Stimulated activated CD4-positive, alpha-beta T cell treated with anti-CD3 and anti-CD28 coated beads, Interleukin-1b, Interleukin-23, amount 100 ng/mL, for 48 hours (primary cell): ENCODE measurements at regions not wholly inside any gene's neighbourhood (a gene's known extent, or its start where the extent isn't known, plus 50 kb on each side); places are given as distances from the start of the nearest gene placed in this dataset.
"Not testable (repeated sequence)": the region's sequence is repeated elsewhere in the genome, so short reads cannot be mapped to it uniquely, and the experiment has no call there.

ENCODE experiments used
- DNase-seq: peaks from one replicate; pipeline ENCODE4 v3.0.0-alpha.2; 2020

DNA sequence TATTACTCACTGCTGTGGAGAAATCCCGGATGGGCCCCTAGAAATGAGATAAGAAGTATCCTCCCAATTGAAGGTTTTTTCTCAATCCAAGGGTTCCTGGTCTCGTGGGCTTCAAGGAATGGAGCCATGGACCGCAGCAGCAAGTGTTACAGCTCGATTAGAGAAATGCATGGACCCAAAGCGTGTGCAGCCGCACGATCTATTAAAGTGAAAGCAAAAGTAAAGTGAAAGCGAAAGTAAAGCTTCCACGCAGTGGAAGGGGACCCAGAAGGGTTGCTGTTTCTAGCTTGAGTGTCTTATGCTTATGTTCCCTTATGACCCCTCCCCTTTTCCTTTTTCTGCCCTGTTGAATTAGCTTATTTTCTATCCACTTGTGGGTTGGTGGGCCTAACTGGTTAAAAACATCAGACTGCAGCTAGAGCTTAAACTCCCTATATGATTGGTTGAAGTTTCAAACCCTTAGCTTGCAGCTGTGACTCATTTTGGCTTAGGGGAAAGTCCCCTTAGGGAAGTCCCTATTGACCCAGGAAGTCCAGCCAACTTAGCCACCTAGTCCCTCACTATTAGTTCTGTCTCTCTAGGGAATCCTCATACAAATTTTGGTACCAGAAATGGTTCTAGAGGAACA lies 1111.8 kb downstream of the TAF11L14 start:
- peak; percentile 26 for DNase-seq

DNA sequence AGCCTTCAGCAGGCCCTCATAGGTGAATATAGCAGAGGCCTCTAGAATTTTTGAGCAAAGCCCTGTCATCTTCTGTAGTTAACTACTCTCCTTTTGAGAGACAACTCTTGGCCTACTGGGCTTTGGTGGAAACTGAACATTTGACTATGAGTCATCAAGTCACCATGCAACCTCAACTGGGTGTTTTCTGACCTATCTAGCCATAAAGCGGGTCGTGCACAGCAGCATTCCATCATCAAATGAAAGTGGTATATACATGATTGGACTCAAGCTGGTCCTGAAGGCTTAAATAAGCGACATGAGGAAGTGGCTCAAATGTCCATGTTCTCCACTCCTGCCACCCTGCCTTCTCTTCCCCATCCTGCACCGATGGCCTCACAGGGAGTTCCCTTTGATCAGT lies 1115.5 kb downstream of the TAF11L14 start:
- peak; percentile 13 for DNase-seq

DNA sequence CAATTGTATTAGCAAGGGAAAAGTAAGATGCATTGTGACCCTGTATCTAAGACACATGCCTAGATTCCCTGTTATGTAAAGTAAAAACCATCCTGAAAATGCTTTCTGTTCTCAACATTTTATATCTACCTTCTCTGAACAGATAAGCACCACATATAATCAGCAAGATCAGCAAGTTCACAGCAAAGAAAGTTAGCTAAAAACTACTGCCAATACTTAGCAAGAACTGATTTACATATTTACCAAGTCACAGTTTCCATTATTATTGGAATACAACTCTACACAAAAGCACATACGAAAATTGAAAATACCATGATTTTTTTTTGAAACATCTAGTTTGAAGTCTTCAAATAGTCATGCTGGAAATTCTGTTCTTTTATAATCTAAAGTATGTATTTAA lies 1118.1 kb downstream of the TAF11L14 start:
- no peak for DNase-seq

DNA sequence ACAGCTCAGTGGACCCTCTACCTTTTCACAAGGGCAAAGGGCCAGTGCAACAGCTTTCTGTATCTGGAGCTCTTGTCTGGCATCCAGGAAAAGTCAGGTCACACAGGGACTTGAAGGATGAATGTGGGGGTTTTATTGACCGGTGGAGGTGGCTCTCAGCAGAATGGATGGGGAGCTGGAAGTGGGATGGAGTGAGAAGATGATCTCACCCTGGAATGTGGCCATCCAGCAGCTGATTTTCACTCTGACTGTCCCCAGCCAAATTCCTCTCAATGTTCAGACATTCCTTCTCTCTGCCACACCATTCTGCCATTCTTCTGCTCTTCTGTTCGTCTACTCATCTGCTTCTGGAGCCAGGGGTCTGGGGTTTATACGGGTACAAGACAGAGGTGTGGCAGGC lies 1119.9 kb downstream of the TAF11L14 start:
- DNase-seq: no peak

DNA sequence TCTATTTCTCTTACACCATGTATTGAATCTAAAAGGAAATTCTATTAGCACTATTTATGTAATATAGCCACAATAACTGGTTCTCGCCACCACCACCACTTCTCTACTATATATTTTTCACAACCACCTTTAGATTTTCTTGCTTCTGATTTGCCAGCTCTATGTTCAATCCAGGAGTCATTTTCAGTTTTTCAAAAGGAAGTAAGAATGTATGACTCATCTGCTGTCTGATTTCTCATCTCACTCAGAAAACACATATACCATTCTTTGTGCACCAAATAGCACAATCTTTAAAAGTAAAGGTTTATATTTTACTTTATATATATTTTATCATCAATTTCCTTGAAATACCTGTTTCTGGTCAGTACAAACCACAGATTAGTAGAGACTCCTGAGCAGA lies 1127.5 kb downstream of the TAF11L14 start:
- DNase-seq: no peak

DNA sequence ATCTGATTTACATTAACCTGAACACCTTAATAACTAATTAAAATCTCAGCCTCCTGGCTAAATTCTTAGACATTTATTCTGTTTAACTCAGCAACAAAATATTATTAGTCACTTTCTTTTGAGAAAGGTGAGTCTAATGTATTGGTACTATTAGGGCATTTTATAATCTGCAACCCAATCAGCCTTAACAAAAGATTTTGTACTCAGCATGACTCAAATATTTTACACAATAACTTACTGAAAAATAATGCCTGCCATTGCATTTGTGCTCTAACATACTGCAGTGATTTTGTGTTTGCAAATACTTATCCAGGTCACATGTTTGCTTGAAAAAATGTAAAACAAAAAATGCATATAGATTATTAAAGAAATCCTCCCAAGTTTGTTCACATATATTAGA lies 1129.9 kb downstream of the TAF11L14 start:
- DNase-seq: no peak

DNA sequence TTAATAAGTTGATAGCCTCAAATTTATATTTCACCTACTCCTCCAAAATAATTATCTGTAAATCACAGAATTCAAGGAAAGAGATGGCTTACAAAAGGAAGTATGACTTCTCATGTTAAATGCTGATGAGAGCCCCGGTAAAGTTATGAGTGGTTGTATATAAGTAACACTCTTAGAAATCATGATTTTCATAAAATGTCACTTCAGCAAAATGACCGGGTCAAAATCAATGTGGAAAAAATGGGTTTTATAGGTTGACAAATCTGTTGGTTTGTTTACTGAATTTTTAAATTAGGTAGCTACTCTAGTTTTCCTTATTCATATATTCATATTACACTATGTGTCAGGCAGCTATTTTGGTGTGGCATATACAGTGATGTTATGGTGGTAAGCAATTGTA lies 1131.0 kb downstream of the TAF11L14 start:
- DNase-seq: no peak

DNA sequence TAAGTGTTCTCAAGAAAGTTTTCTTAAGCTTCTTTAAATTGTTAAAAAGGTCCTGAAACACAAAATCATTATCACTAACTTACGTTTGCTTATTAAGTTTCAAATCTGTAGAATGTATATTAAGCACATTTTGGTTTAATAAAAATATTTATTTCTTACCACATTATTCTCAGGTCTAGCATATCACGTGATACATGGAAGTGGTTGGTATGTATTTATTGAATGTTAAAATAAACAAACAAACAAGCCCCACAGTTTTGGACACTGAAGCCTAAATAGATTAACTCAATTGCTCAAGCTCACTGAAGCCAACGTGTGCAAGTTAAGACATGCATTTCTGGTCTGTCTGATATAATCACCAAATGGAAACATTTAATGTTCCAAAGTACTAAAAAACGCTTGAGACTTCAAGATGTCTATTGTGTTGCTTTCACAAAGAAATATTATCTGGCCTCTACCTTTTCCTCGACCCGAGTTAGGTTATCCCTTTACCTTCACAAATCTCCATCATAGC lies 1136.9 kb downstream of the TAF11L14 start:
- no peak for DNase-seq

DNA sequence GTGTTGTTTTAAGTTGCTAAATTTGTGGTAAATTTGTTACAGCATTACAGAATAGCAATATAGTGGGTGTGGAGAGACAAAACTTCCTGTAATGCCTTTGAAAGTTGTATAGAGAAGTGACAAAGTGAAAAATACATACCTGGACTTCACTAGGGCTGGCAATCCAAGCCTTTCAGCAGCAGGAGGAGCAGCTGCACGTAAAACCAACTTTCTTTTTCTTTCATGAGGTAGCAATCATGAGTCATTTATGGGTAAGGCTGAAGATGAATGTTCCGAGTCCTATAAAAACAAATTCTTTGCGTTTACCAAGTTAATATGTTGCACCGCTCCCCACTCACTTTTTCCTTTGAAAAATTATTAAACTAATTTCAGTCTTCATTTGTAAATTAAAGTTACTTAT lies 1138.2 kb downstream of the TAF11L14 start:
- no peak for DNase-seq

DNA sequence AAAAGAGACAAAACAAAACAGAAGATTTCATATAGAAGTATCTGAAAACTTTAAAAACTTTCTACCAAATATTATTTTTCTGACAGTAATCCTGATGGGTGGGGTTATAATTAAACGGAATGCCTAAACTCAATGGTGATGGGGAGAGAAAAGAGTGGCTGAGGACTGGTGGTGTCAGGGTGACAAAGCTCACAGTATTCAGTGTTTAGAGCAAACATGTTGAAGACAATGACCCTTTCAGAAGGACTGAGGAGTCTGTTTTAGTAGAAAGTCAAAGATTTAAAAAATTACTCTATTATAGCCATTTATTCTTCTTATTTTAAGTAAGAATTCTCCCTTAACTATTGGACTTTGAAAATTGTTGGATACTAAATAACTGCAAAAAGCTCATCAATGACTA lies 1144.0 kb downstream of the TAF11L14 start:
- no peak for DNase-seq

DNA sequence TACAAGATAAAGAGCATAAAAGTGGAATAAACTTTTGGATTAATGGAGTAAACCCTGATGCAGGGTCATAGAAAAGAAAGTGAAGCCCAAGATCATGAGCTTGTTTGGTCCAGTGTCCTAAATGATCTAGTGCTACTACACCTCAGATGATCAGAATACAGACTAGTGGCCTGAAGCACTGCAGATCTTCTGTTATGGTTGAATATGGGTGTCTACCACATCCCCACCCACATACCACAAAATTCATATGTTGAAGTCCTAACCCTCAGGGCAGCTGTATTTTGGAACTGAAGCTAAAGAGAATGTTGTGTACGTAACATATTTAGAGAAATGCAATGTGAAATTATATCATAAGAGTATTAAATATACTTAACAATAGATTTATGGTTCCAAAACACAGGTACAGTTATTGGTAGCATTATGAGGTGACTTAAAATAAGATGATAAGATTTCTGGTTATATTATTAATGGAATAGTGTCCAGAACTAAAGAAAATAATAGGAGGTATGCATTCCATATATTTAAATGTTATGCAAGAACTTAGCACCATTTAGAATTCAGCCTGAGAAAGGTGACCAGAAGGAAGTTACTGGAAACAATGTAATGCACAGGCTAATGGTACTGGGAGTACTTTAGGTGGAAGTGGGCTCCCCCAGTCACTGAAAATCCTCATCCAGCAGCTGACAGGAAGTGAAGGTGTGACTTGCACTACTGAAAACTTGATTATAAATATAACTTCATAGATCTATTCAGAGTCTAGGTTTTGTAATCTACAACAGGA lies 1155.1 kb downstream of the TAF11L14 start:
- no peak for DNase-seq

DNA sequence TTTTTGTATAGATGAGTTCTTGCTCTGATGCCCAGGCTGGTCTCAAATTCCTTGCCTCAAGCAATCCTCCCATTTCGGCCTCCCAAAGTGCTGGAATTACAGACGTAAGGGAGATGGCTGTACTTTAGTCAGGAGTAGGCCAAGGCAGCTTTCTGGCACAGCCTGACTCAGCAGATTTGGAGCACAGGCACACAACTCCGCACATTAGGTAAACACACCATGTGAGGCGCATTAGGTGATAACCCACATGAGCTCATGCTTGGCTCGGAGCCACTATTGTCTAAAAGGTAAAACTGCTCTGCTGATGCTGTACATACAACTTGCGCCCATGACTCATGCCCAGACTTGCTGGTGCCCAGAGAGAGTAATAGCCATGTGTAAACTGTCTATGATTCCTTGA lies 1157.9 kb downstream of the TAF11L14 start:
- DNase-seq: no peak

DNA sequence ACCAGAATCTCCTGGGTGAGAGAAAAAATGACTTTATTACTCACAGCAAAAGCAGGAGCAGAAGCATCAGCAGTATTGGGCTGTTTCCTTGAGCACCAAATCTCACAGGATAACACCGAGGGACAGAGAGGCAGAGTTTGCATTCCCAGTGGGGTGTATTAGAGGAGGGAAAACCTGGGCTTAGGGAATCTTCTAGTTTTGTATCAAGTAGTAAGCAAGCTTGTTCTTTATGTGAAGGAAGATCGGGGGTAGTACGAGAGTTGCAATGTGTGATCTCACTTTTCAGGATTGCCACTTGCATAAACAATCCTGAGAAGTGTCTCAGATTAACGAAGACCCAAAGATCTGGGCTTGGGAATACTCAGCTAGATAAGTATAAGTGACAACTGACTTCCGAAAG lies 1163.0 kb downstream of the TAF11L14 start:
- no peak for DNase-seq

DNA sequence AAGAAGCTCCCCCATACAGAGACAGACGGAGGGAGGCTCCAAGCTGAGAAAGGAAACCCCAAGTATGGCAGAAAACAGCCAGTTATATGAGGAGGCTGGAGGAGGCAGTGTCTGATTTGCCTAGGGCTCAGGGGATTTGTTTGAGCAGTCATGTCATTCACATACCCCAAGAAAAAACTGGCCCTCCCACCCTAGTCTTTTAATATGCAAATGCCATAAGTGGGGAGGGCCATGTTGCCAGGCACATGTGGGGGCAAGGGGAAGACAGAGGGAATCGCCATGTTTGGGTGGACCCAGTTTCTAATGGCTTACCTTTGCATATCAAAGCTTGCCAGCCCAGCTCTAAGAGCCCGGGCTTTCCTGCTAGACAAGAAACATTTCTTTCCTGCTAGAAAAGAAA lies 1163.8 kb downstream of the TAF11L14 start:
- no peak for DNase-seq

DNA sequence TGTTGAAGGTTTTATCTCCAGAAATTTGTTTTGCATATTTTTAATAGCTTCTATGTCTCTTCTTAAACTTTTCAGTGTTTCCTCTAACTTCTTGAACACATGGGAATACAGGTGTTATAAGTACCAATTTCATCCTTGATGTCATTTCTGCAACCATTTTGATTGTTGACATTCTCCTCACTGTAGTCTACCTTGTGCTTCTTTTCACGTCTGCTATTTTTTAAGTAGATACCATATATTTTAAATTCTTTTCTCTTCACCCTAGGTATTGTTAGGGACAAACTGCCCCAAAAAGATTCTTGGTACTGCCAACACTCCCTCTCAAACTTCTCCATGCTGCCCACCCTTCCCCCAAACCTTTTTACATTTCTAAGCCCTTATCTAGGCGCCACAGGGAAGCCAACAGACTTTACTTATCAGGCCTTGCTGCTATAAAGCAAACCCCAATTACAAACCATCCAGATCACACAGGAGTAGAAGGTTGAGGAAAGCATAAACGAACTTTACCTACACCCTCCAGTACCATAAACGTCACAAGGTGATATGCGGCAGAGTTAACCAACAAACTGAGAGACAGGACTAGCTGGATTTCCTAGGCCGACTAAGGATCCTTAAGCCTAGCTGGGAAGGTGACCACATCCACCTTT lies 1165.3 kb downstream of the TAF11L14 start:
- no peak for DNase-seq

DNA sequence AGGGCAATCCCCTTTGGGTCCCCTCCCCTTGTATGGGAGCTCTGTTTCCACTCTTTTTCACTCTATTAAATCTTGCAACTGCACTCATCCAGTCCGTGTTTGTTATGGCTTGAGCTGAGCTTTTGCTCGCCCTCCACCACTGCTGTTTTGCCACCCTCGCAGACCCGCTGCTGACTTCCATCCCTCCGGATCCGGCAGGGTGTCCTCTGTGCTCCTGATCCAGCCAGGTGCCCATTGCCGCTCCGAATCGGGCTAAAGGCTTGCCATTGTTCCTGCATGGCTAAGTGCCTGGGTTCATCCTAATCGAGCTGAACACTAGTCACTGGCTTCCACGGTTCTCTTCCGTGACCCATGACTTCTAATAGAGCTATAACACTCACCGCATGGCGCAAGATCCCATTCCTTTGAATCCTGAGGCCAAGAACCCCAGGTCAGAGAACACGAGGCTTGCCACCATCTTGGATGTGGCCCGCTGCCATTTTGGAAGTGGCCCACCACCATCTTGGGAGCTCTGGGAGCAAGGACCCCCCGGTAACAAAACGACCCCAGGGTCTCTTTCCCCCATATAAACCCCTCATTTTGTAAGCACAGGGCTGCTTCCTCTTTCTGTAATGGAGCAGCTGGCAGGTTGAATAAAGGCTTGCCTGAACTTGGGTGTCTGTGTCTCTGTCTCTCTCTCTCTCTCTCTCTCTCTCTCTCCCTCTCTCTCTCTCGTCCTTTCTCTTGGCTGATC lies 1166.2 kb downstream of the TAF11L14 start:
- DNase-seq: no peak

DNA sequence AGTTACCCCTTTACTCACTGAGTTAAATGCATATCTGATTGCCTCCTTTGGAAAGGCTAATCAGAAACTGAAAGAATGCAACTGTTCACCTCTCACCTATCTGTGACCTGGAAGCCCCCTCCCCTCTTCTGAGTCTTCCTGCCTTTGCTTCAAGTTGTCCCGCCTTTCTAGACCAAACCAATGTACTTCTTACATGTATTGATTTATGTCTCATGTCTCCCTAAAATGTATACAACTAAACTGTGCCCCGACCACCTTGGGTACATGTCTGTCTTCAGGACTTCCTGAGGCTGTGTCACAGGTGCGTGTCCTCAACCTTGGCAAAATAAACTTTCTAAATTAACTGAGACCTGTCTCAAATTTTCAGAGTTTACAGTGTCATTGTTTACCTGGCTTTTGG lies 1167.2 kb downstream of the TAF11L14 start:
- DNase-seq: not testable (repeated sequence)

DNA sequence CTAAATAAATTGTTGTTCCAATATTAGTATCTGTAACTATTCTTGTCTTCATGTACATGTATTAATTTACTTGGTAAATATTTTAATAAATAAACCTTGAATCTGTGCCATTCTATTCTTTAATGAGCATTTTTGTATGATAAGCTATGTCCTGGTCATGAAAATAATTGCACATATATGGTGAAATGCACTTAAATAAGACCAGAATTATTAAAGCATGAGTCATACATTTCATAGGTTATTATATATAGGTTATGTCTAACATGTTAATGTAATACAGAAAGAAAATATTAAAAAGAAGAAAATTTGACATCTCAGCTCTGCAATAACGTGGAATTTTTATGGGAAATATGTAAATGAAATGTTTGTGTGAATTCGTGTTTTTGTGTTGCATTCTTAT lies 1168.1 kb downstream of the TAF11L14 start:
- DNase-seq: no peak

DNA sequence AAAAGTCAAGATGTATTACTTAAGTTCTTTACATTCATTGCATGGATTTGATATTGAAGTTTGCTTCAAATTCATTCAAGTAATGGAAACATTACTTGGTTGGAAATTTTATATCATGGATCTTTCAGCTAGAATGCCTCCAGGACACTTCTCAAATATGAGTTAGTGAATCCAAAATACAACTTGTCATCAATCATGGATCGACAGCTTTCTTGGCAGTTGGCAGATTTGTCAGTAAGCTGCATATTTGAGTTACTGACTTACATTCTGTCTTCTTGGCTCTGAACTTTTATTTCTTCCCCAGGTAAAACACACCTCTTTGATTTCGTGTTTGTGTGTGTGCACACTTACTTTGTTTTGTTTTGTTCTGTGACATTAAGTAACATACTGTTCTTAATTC lies 1171.1 kb downstream of the TAF11L14 start:
- no peak for DNase-seq

DNA sequence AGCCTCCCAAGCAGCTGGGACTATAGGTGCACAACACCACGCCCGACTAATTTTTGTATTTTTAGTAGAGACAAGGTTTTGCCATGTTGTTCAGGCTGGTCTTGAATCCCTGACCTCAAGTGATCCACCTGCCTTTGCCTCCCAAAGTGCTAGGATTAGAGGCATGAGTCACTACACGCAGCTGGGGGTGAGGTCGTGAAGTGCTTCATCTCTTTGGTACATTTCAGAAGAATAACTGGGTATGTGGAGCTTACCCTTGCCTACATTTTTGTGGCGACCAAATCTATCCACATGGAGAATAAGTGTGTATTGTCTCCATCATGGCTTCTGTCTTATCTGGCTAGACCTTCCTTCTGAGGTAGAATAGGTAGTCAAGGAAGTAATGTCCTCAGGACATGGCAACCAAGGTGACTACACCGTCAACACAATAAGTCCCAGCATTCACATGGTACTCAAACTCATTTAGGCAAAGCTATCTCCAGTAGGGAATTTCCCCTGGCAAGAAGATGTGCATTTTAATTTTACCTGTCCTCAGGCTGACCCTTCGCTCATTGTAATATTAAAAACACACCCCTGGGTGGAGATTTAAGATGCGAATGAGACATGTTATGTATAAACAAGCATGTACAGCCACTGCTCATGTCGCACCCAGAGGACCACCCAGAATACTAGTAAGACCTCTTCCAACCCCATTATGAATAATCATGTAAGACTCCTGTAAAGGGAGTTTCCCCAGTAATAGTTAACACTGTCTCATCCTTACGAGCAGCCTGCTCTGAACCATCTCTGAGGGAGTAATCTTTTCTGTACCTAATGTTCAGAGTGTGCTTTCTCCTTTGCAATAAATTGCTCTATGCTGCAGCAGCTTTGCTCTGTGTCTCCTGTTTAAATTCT lies 1173.2 kb downstream of the TAF11L14 start:
- no peak for DNase-seq

DNA sequence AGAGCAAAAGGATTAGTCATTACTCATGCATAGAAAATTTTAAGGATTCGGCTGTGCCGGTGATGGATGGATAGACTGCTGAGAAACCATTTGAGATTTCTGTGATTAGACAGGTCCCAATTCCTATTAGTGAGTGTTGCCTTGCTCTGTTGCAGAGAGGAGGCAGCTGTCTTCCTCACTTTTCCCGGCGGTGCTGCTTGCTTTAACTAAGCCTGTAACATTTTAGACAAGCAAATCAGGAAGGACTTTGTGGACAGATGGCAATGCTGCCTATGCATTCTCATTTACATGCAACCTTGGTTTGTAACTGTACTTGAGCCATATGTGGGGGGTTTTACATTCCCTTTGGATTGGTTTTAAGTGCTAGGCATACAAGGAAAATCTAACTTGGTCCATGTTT lies 1176.3 kb downstream of the CDH18 start:
- no peak for DNase-seq

DNA sequence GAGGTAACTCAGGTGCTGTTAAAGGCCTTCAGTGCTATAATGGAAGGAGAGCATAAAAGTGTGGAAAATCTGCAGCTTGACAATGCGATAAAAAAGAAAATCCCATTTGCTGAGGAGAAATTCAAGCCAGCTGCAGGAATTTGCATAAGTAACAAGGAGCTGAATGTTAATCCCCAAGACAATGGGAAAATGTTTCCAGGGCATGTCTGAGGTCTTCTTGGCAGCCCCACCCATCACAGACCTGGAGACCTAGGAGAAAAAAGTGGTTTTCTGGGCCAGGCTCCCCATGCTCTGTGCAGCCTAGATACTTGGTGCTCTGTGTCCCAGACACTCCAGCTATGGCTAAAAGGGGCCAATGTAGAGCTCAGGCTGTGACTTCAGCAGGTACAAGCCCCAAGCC lies 1159.6 kb downstream of the CDH18 start:
- DNase-seq: no peak
